Astrocyte of the spinal cord (primary cell): ENCODE measurements at regions not wholly inside any gene's neighbourhood (a gene's known extent, or its start where the extent isn't known, plus 50 kb on each side); places are given as distances from the start of the nearest gene placed in this dataset.

Experiments used
- DNase-seq: peaks from one replicate; pipeline ENCODE4 v3.0.0; 2011; ENCODE audit warnings: low read depth, low spot score
- H3K4me3 ChIP-seq: 2 replicates; pipeline ENCODE4 v1.5.1; 2011; ENCODE audit warnings: low read depth, mild to moderate bottlenecking, low read length, moderate library complexity
- in situ Hi-C: cut with HindIII; loops from 2 replicates; pipeline ENCODE4 v1.10.0; 2017; ENCODE audit warnings: low sequenced_read_pairs
- TF ChIP-seq, protein P1 (sequence below): IDR thresholded peaks from 2 replicates; pipeline ENCODE4 v1.5.1; 2012; ENCODE audit warnings: low read depth, mild to moderate bottlenecking, low read length, inconsistent platforms

DNA sequence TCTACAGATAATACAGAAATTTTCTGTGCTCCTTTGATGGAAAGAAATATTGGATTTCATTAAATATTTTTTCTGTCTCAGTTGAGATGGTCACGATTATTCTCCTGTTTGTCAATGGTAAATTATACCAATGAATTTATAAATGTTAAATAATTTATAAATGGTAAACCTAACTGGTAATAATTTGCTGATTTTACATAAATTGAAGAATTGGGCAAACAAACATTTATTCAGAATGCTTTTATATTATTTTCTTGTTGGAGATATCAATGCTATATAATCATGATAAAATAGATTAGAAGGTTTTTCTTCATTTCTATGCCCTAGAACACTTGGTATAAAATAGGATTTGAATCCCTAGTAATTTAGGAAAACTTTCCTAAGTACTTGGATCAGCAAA, 597.6 kb upstream of the IGFBP3 start:
- no peak for DNase-seq
- in situ Hi-C loops, result no loop called here
- TF ChIP-seq, protein P1, sequence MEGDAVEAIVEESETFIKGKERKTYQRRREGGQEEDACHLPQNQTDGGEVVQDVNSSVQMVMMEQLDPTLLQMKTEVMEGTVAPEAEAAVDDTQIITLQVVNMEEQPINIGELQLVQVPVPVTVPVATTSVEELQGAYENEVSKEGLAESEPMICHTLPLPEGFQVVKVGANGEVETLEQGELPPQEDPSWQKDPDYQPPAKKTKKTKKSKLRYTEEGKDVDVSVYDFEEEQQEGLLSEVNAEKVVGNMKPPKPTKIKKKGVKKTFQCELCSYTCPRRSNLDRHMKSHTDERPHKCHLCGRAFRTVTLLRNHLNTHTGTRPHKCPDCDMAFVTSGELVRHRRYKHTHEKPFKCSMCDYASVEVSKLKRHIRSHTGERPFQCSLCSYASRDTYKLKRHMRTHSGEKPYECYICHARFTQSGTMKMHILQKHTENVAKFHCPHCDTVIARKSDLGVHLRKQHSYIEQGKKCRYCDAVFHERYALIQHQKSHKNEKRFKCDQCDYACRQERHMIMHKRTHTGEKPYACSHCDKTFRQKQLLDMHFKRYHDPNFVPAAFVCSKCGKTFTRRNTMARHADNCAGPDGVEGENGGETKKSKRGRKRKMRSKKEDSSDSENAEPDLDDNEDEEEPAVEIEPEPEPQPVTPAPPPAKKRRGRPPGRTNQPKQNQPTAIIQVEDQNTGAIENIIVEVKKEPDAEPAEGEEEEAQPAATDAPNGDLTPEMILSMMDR, result no peak

DNA sequence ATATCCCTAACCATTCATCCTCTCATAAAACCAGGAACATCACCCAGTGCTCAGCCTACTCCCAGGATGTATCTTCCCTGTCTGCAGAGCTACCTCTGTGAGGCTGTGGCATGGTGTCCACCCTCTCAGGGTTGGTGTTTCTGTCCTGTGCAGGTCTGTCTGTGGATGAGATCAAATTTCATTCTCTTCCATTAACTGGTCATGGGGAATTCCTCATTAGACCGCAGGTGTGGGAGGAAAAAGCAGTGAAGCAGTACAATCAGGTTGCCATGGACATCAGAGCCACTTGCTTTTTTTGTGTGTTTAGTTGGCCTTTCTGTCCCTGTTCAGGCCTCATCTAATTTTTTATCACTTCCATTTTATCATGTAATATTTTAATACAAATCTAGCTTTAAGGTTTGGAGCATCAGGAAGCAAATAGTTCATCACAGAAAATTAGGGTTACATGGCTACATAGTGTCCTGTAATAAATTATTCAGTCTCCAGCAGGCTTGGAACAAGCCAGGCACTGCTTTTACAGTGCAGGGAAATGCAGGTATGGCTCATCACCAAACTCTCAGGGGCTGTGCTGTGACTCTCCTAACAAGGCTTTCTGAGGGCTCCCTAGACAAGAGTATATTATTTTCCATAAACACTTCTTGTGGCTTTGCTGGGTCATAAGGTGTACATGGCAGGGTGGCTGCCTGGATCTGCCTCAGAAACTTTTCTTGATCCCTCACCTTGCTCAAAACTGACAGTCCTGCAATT, 594.9 kb upstream of the IGFBP3 start:
- no peak for DNase-seq
- no peak overlapping the region for H3K4me3 ChIP-seq
- in situ Hi-C loops, result no loop called here
- TF ChIP-seq, protein P1, result no peak

More for the DNA sequence above, 597.6 kb upstream of the IGFBP3 start:
- no peak overlapping the region for H3K4me3 ChIP-seq

DNA sequence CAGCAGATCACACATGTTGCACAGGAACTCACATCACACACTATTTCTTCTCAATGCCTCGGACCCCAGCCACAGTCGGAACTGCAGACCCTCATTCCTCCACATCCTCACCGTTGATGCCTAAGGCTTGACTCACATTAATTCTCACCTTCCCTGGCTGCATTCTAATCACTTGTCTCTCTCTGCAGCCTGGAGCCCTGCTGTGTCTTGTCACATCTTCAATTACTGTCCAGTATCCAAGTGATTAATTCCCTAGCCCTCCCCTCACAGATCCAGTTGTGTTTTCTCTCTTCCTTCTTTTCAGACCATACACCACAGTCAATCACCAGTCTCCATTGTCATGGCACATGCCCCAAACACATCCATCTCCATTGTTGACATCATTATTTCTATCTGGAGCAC, 592.4 kb upstream of the IGFBP3 start:
- H3K4me3 ChIP-seq, result no peak overlapping the region
- TF ChIP-seq, protein P1, result no peak
- DNase-seq, result no peak
- in situ Hi-C loops, result no loop called here

DNA sequence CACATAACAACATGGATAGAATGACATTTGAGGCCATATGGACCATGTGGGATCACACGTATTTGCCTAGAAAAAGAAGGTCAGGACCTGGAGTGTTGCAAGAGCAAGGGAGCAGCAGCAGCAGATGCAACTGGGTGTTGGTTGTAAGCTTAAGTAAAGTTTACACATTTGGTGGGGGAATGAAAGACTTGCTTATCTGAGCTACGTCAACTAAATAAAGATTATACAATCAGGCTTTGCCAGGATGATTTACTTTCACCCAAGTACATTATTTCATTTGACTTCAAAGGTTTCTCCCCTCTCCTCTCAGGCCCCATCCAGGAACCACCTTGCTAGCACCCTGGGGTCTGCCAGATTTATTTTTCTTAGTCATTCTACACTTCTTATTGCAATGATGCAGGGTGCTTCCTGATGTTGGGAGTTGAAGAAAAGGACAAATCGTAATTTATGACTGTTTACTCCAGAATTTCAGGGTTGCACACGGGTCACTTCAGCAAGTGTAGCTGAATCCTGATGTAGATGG, 591.9 kb upstream of the IGFBP3 start:
- in situ Hi-C loops, result no loop called here
- TF ChIP-seq, protein P1, result no peak
- H3K4me3 ChIP-seq, result no peak overlapping the region
- no peak for DNase-seq

DNA sequence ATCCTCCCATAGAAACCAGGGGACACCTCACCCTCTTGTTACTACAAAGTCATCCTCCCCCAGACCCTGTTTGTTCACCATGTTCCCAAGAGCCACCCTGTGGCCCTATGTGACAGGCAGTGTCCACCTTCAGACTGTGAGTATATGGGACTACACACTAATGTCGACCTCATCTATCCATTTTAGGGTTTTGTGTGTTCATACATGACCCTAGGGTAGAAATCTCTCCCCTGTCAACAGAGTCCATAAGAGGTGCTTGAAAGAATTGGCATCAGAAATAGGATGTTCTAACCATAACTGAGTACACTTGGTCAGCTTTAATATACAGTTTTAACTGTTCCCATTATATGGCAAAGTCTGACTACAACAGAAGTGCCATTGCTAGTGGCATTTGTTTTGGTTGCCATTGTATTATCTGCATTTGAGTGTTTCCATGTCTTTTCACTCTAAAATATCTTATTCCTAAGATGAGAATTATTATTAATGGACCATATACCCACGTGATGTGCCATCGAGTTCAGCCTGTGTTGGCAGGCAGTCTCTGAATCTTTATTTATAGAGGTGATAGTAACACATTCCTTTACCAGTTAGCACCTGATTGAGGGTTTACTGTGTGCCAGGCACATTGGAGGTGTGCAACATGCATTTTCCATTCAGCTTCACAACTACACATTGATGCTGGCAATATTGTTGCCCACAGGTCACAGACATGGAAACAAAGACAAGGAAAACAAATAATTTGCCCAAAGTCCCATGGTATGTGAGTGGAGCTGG, 590.6 kb upstream of the IGFBP3 start:
- H3K4me3 ChIP-seq, result no peak overlapping the region
- TF ChIP-seq, protein P1, result no peak
- DNase-seq, result no peak
- in situ Hi-C loops, result no loop called here

DNA sequence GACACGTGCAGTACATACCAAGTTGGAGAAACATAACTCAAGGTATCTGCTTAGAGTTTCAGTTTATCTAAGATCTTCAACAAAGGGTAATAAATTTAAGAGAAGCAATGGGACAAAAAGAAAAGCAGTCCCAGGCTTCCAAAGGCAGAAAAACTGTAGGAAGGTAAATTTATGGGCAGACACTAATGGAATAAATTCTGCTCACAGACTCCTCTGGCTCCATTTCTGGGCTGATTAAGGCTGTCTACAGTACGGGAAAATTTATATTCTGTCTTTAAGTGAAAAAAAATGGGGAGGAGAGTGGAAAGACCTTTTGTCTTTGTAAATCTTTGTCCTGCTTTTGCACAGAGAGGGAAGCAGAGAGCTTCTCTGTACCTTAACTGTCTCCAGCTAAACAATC, 587.5 kb upstream of the IGFBP3 start:
- TF ChIP-seq, protein P1, result no peak
- H3K4me3 ChIP-seq, result no peak overlapping the region
- in situ Hi-C loops, result no loop called here
- DNase-seq, result no peak
